ENCODE measurements at regions not wholly inside any gene's neighbourhood (a gene's known extent, or its start where the extent isn't known, plus 50 kb on each side); places are given as distances from the start of the nearest gene placed in this dataset.

GRCh38 chr18:29434650-29435049, 1257.7 kb upstream of the CDH2 start:
- H3K27me3 Mint-ChIP-seq (ENCODE audit: insufficient read depth) = no peaks in the 10 kb centered on the region
- H3K36me3 Mint-ChIP-seq (ENCODE audit: low read depth) = peaks cover 13% of the 10 kb centered on the region
- no peak for TF ChIP-seq CTCF (IDR thresholded peaks at IDR 0.05)
- H3K4me3 Mint-ChIP-seq = no peak overlapping the region
- DNase-seq = no peak
- peaks cover 14% of the 10 kb centered on the region for H3K9me3 Mint-ChIP-seq
- H3K27ac Mint-ChIP-seq = no peak overlapping the region
- H3K4me1 Mint-ChIP-seq (ENCODE audit: low read depth) = peaks cover 6% of the 10 kb centered on the region

- Mint-ChIP-seq H3K4me3 (no peak overlapping the region), H3K4me1 (ENCODE audit: low read depth) (peaks cover 6% of the 10 kb centered on the region), H3K27ac (no peak overlapping the region), H3K27me3 (ENCODE audit: insufficient read depth) (no peaks in the 10 kb centered on the region), H3K36me3 (ENCODE audit: low read depth) (peaks cover 20% of the 10 kb centered on the region), H3K9me3 (peaks cover 21% of the 10 kb centered on the region)
- no peak for TF ChIP-seq CTCF (IDR thresholded peaks at IDR 0.05)
- DNase-seq = no peak
Observed at GRCh38 chr18:29430416-29430815, 1253.5 kb upstream of the CDH2 start.

GRCh38 chr18:29418136-29418535, 1241.2 kb upstream of the CDH2 start:
- Mint-ChIP-seq H3K27me3 (ENCODE audit: insufficient read depth) (no peaks in the 10 kb centered on the region), H3K4me3 (no peak overlapping the region), H3K4me1 (ENCODE audit: low read depth) (peaks cover 22% of the 10 kb centered on the region), H3K36me3 (ENCODE audit: low read depth) (peaks cover 12% of the 10 kb centered on the region), H3K9me3 (peaks cover 12% of the 10 kb centered on the region; the same call in 1 of the 2 replicates), H3K27ac (no peak overlapping the region; the same call in 1 of the 2 replicates)
- no peak for TF ChIP-seq CTCF (IDR thresholded peaks at IDR 0.05)
- DNase-seq = peak; percentile 79

- DNase-seq = no peak
- no peaks in the 10 kb centered on the region for H3K27me3 Mint-ChIP-seq (ENCODE audit: insufficient read depth)
- no peaks in the 10 kb centered on the region for H3K9me3 Mint-ChIP-seq
- no peak overlapping the region for H3K4me3 Mint-ChIP-seq
- H3K4me1 Mint-ChIP-seq (ENCODE audit: low read depth) = no peaks in the 10 kb centered on the region
- TF ChIP-seq CTCF (IDR thresholded peaks at IDR 0.05) = no peak
- H3K36me3 Mint-ChIP-seq (ENCODE audit: low read depth) = no peaks in the 10 kb centered on the region
- H3K27ac Mint-ChIP-seq = no peak overlapping the region
Observed at GRCh38 chr18:29406996-29407395, 1230.1 kb upstream of the CDH2 start.

GRCh38 chr18:29397536-29397935, 1220.6 kb upstream of the CDH2 start:
- DNase-seq = no peak
- H3K4me3 Mint-ChIP-seq = no peak overlapping the region
- no peak overlapping the region for H3K27ac Mint-ChIP-seq
- no peaks in the 10 kb centered on the region for H3K36me3 Mint-ChIP-seq (ENCODE audit: low read depth)
- no peaks in the 10 kb centered on the region for H3K4me1 Mint-ChIP-seq (ENCODE audit: low read depth)
- H3K27me3 Mint-ChIP-seq (ENCODE audit: insufficient read depth) = no peaks in the 10 kb centered on the region
- H3K9me3 Mint-ChIP-seq = no peaks in the 10 kb centered on the region
- TF ChIP-seq CTCF (IDR thresholded peaks at IDR 0.05) = no peak

Data from HFFc6 (cell line).